ENCODE measurements at regions not wholly inside any gene's neighbourhood (a gene's known extent, or its start where the extent isn't known, plus 50 kb on each side); places are given as distances from the start of the nearest gene placed in this dataset.

- TF ChIP-seq GATA2 (IDR thresholded peaks at IDR 0.05; ENCODE audit: low read depth, low read length), result no peak
- TF ChIP-seq GATA3 (IDR thresholded peaks at IDR 0.05; ENCODE audit: low read depth, low read length), result no peak
Observed at GRCh38 chr10:88067737-88068136, 204.3 kb downstream of the PTEN start.

All from SH-SY5Y (cell line).